GM12878 (cell line): ENCODE measurements at regions not wholly inside any gene's neighbourhood (a gene's known extent, or its start where the extent isn't known, plus 50 kb on each side); places are given as distances from the start of the nearest gene placed in this dataset.

Experiments
- ATAC-seq: fragments of 200-7000 bp; cut with Tn5 transposase; 3 replicates; pipeline ENCODE4 v1.9.1; 2020; ENCODE audit warnings: mild to moderate bottlenecking, moderate library complexity
- BruUV-seq: library from RNA; stranded (reverse); fragments of 400-500 nt; replicated peaks from 2 replicates; lab custom pipeline; 2021; lab: Mats Ljungman, UMichigan
- CTCF ChIA-PET: fragments of 300-600 bp; sonication (Branson Sonifier 250); formaldehyde crosslinking; extraction: SDS; loops from one replicate; lab custom pipeline; 2021; ENCODE audit warnings: inconsistent platforms; lab: Yijun Ruan, JAX
- POLR2A ChIA-PET: fragments of 350-600 bp; formaldehyde crosslinking; extraction: SDS; loops from one replicate; lab custom pipeline; 2021; ENCODE audit warnings: inconsistent platforms; lab: Charles Lee
- RAD21 ChIA-PET: fragments of 300-600 bp; sonication (Branson Sonifier 250); formaldehyde crosslinking; loops from one replicate; lab custom pipeline; 2023; ENCODE audit warnings: antibody characterized with exemption; ENCODE audit not compliant: unreplicated experiment; lab: Charles Lee
- SMC1A ChIA-PET: fragments of 300-600 bp; sonication (Branson Sonifier 250); formaldehyde crosslinking; loops from one replicate; lab custom pipeline; 2023; ENCODE audit not compliant: unreplicated experiment, uncharacterized antibody; lab: Charles Lee
- DNase-seq: peaks from one replicate; pipeline ENCODE4 v3.0.0-alpha.2; 2011; ENCODE audit warnings: low read depth, low spot score
- FAIRE-seq: peaks from 3 replicates; lab custom pipeline; 2011; peaks lifted over from hg19 to GRCh38; lab: Jason Lieb, UNC
- H2AFZ ChIP-seq: 2 replicates; pipeline ENCODE4 v1.6.0; 2011; ENCODE audit warnings: low read depth, low read length, control low read depth; ENCODE audit not compliant: control insufficient read depth
- H3K27ac ChIP-seq: 2 replicates; pipeline ENCODE4 v1.5.1; 2011; ENCODE audit warnings: control low read depth; ENCODE audit not compliant: control insufficient read depth, insufficient read depth
- H3K27me3 ChIP-seq, 2 experiments: replicated peaks in 1 of 2; 2 replicates each; pipeline versions ENCODE4 v1.6.0 to v1.6.1; 2011; ENCODE audit warnings: low read length in 1 of 2; ENCODE audit not compliant: control insufficient read depth in 2 of 2, insufficient read depth in 2 of 2
- H3K36me3 ChIP-seq, 2 experiments: 2 replicates each; pipeline ENCODE4 v1.5.1; 2011; ENCODE audit warnings: low read length in 1 of 2; ENCODE audit not compliant: control insufficient read depth in 2 of 2, insufficient read depth in 2 of 2
- H3K4me1 ChIP-seq: 2 replicates; pipeline ENCODE4 v1.6.1; 2011; ENCODE audit warnings: mild to moderate bottlenecking, low read length, moderate library complexity, mixed read lengths; ENCODE audit not compliant: control insufficient read depth, insufficient read depth
- H3K4me2 ChIP-seq: 2 replicates; pipeline ENCODE4 v1.6.0; 2011; ENCODE audit warnings: control low read depth; ENCODE audit not compliant: control insufficient read depth, insufficient read depth
- H3K4me3 ChIP-seq: fragments of 200-600 bp; sonication (generic); 2 replicates; pipeline ENCODE4 v1.5.1; 2016
- H3K79me2 ChIP-seq: 2 replicates; pipeline ENCODE4 v1.6.0; 2011; ENCODE audit warnings: low read length; ENCODE audit not compliant: control insufficient read depth, insufficient read depth
- H3K9ac ChIP-seq: 2 replicates; pipeline ENCODE4 v1.8.0; 2011; ENCODE audit warnings: low read length, control low read depth, mixed read lengths; ENCODE audit not compliant: control insufficient read depth, insufficient read depth
- H3K9me3 ChIP-seq: replicated peaks from 3 replicates; pipeline ENCODE4 v1.5.1; 2011; ENCODE audit warnings: mild to moderate bottlenecking, low read length; ENCODE audit not compliant: control insufficient read depth, insufficient read depth
- H4K20me1 ChIP-seq: 2 replicates; pipeline ENCODE4 v1.6.0; 2011; ENCODE audit not compliant: control insufficient read depth, insufficient read depth
- BMI1 ChIP-seq: fragments of 450-650 bp; IDR thresholded peaks from 2 replicates; pipeline ENCODE4 v1.6.1; 2016; ENCODE audit warnings: mild to moderate bottlenecking, moderate library complexity, borderline replicate concordance
- CREB1 ChIP-seq: IDR thresholded peaks from 2 replicates; pipeline ENCODE4 v1.6.1; 2012; ENCODE audit warnings: low read depth, mild to moderate bottlenecking, inconsistent platforms
- EZH2 ChIP-seq: IDR thresholded peaks from 2 replicates; pipeline ENCODE4 v1.6.1; 2012; ENCODE audit warnings: low read depth, mild to moderate bottlenecking, control low read depth, inconsistent platforms, low read length, borderline replicate concordance; ENCODE audit not compliant: control insufficient read depth
- FOXM1 ChIP-seq: IDR thresholded peaks from 2 replicates; pipeline ENCODE4 v1.6.1; 2012; ENCODE audit warnings: low read depth, mild to moderate bottlenecking, inconsistent platforms, low read length, moderate library complexity
- HCFC1 ChIP-seq: fragments of 150-350 bp; IDR thresholded peaks from 2 replicates; pipeline ENCODE4 v1.6.1; 2014; ENCODE audit warnings: low read length
- MEF2A ChIP-seq: IDR thresholded peaks from 2 replicates; pipeline ENCODE4 v1.6.1; 2011; ENCODE audit warnings: low read depth, mild to moderate bottlenecking, low read length, moderate library complexity; ENCODE audit not compliant: insufficient read depth
- MEF2B ChIP-seq: fragments of 450-650 bp; IDR thresholded peaks from 2 replicates; pipeline ENCODE4 v1.6.1; 2018; ENCODE audit warnings: mild to moderate bottlenecking, moderate library complexity; ENCODE audit not compliant: partially characterized antibody, poor library complexity, severe bottlenecking
- MTA2 ChIP-seq: fragments of 450-650 bp; IDR thresholded peaks from 2 replicates; pipeline ENCODE4 v1.6.1; 2016; ENCODE audit warnings: low read depth, mild to moderate bottlenecking, moderate library complexity
- NFIC ChIP-seq: IDR thresholded peaks from 2 replicates; pipeline ENCODE4 v1.6.1; 2012; ENCODE audit warnings: low read depth, mild to moderate bottlenecking, inconsistent platforms, low read length, moderate library complexity
- NR2C1 ChIP-seq: fragments of 450-650 bp; IDR thresholded peaks from 2 replicates; pipeline ENCODE4 v1.6.1; 2017; ENCODE audit warnings: antibody characterized with exemption, mild to moderate bottlenecking, moderate library complexity
- POLR2A ChIP-seq: IDR thresholded peaks from 2 replicates; pipeline ENCODE4 v1.6.1; 2011; ENCODE audit warnings: low read depth, mild to moderate bottlenecking, low read length
- RCOR1 ChIP-seq: conservative IDR thresholded peaks from 2 replicates; pipeline ENCODE4 v1.6.1; 2012; ENCODE audit warnings: low read depth, low read length, improper control_type of control experiment
- SIN3A ChIP-seq: IDR thresholded peaks from 2 replicates; pipeline ENCODE4 v1.6.1; 2012; ENCODE audit warnings: low read depth, low read length, improper control_type of control experiment
- SREBF1 ChIP-seq: IDR thresholded peaks from 2 replicates; pipeline ENCODE4 v1.6.1; 2012; ENCODE audit warnings: mild to moderate bottlenecking, low read length
- STAT3 ChIP-seq: IDR thresholded peaks from 2 replicates; pipeline ENCODE4 v1.6.1; 2011; ENCODE audit warnings: low read depth, low read length, improper control_type of control experiment
- TAF1 ChIP-seq: IDR thresholded peaks from 2 replicates; pipeline ENCODE4 v1.6.1; 2011; ENCODE audit warnings: mild to moderate bottlenecking, low read depth, low read length, borderline replicate concordance
- TCF3 ChIP-seq: IDR thresholded peaks from 2 replicates; pipeline ENCODE4 v1.6.1; 2012; ENCODE audit warnings: low read depth, mild to moderate bottlenecking, low read length, borderline replicate concordance; ENCODE audit not compliant: insufficient read depth
- USF2 ChIP-seq: IDR thresholded peaks from 2 replicates; pipeline ENCODE4 v1.6.1; 2011; ENCODE audit warnings: low read depth, low read length, improper control_type of control experiment, borderline replicate concordance
- ZNF274 ChIP-seq: IDR thresholded peaks from one replicate; pipeline ENCODE4 v1.8.0; 2011; ENCODE audit not compliant: insufficient read length, insufficient read depth
- WGBS: methylation state at CpG from one replicate; pipeline ENCODE4 v1.1.6; 2016; ENCODE audit warnings: low lambda C conversion rate; ENCODE audit not compliant: insufficient replicate concordance, insufficient coverage; ENCODE audit errors: missing lambda C conversion rate; 5-methylcytosine and 5-hydroxymethylcytosine counted together
- in situ Hi-C: fragments of 300-500 bp; cut with MboI; formaldehyde crosslinking; loops from 9 replicates; pipeline ENCODE4 v1.14.3; 2018; ENCODE audit warnings: mixed read lengths
- intact Hi-C: fragments of 100-400 bp; cut with micrococcal nuclease; formaldehyde crosslinking; loops from one replicate; pipeline ENCODE4 v1.14.2; 2022; ENCODE audit not compliant: unreplicated experiment

GRCh38 chr2:220961143-220961860 lies 610.8 kb downstream of the EPHA4 start:
- intact Hi-C loops (no loop called here), in situ Hi-C loops (no loop called here)
- TF ChIP-seq POLR2A: no peak
- no peak for TF ChIP-seq SREBF1
- TF ChIP-seq USF2: no peak
- no peak for TF ChIP-seq MTA2
- TF ChIP-seq EZH2: no peak
- TF ChIP-seq STAT3: no peak
- TF ChIP-seq CREB1: no peak
- TF ChIP-seq HCFC1: no peak
- TF ChIP-seq NR2C1: no peak
- TF ChIP-seq MEF2A: no peak
- TF ChIP-seq TCF3: no peak
- no peak for TF ChIP-seq RCOR1
- TF ChIP-seq SIN3A: no peak
- no peak for TF ChIP-seq BMI1
- TF ChIP-seq TAF1: no peak
- no peak for TF ChIP-seq NFIC
- TF ChIP-seq FOXM1: no peak
- TF ChIP-seq ZNF274: no peak
- no peak for TF ChIP-seq MEF2B
- POLR2A ChIA-PET: no interaction called here
- no peak for FAIRE-seq
- RAD21 ChIA-PET: no interaction called here
- no peaks in the 10 kb centered on the region for H3K79me2 ChIP-seq
- WGBS: 45% methylated on average over 2 of the region's 2 CpGs
- no peak for DNase-seq
- no peak overlapping the region for H3K9ac ChIP-seq
- no peaks in the 10 kb centered on the region for H3K4me1 ChIP-seq
- no peaks in the 10 kb centered on the region for H3K9me3 ChIP-seq
- no peaks in the 10 kb centered on the region for H3K36me3 ChIP-seq
- H4K20me1 ChIP-seq: no peaks in the 10 kb centered on the region
- no peaks in the 10 kb centered on the region for H3K27me3 ChIP-seq
- H3K4me2 ChIP-seq: no peak overlapping the region
- no peak overlapping the region for H3K27ac ChIP-seq
- BruUV-seq: no TSS peak
- SMC1A ChIA-PET: no interaction called here
- CTCF ChIA-PET: no interaction called here
- no peak overlapping the region for H3K4me3 ChIP-seq
- no peak overlapping the region for H2AFZ ChIP-seq
- no peak for ATAC-seq
